SH-SY5Y (cell line): ENCODE measurements at regions not wholly inside any gene's neighbourhood (a gene's known extent, or its start where the extent isn't known, plus 50 kb on each side); places are given as distances from the start of the nearest gene placed in this dataset.

ENCODE experiments used
- GATA2 ChIP-seq: IDR thresholded peaks from 2 replicates; pipeline ENCODE4 v1.6.1; 2011; ENCODE audit warnings: mild to moderate bottlenecking, low read depth, low read length
- GATA3 ChIP-seq: IDR thresholded peaks from 2 replicates; pipeline ENCODE4 v1.6.1; 2011; ENCODE audit warnings: low read depth, mild to moderate bottlenecking, low read length, moderate library complexity

DNA sequence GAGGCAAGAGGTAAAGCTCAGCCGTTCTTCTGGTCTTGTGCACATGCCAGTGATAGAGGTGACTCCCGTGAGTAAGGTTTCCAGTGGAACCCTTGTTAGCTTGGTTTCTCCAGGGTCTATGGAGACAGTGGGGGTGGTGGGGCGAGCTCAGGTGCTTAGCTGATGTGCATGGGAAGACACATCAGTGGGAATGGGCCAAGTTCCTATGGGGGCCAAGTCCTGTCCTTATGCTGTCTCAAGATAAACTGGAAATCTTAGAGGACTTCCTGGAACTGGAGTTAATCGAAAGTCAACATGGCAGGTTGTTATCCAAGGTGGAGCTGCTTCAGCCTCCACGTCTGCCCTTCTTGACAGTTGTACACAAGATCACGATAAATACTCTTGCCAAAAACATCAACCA is 130.1 kb upstream of the TMEM18 start:
- TF ChIP-seq GATA3 (no peak), GATA2 (no peak)
